ENCODE measurements at regions not wholly inside any gene's neighbourhood (a gene's known extent, or its start where the extent isn't known, plus 50 kb on each side); places are given as distances from the start of the nearest gene placed in this dataset.

GRCh38 chr19:28610731-28611130 is 602.2 kb downstream of the UQCRFS1 start:
- TF ChIP-seq ARNT (IDR thresholded peaks at IDR 0.05) (no peak), FOXK2 (IDR thresholded peaks at IDR 0.05) (no peak), SP1 (IDR thresholded peaks at IDR 0.05) (no peak)
